Keratinocyte (primary cell): ENCODE measurements at regions not wholly inside any gene's neighbourhood (a gene's known extent, or its start where the extent isn't known, plus 50 kb on each side); places are given as distances from the start of the nearest gene placed in this dataset.

Experiments used
- DNase-seq: peaks from one replicate; pipeline ENCODE4 v3.0.0-alpha.2; 2011; ENCODE audit warnings: low read depth, missing footprints, low spot score
- FAIRE-seq: peaks from 2 replicates; lab custom pipeline; 2011; peaks lifted over from hg19 to GRCh38; lab: Jason Lieb, UNC
- H2AFZ ChIP-seq: 2 replicates; pipeline ENCODE4 v1.6.0; 2012; ENCODE audit warnings: low read length, control low read depth, inconsistent platforms; ENCODE audit not compliant: control insufficient read depth
- H3K27ac ChIP-seq: 2 replicates; pipeline ENCODE4 v1.5.1; 2011; ENCODE audit warnings: low read length; ENCODE audit not compliant: control insufficient read depth, insufficient read depth
- H3K27me3 ChIP-seq: 3 replicates; pipeline ENCODE4 v1.6.0; 2011; ENCODE audit warnings: low read length; ENCODE audit not compliant: control insufficient read depth, insufficient read depth; ENCODE audit errors: extremely low read depth
- H3K36me3 ChIP-seq, 2 experiments: 2 replicates in 1 of 2; 3 replicates in 1 of 2; pipeline ENCODE4 v1.5.1; 2011; ENCODE audit warnings: low read length in 2 of 2, mild to moderate bottlenecking in 1 of 2; ENCODE audit not compliant: control insufficient read depth in 2 of 2, insufficient read depth in 2 of 2; ENCODE audit errors: extremely low read depth in 1 of 2
- H3K4me1 ChIP-seq: 3 replicates; pipeline ENCODE4 v1.5.1; 2011; ENCODE audit warnings: low read length; ENCODE audit not compliant: control insufficient read depth, insufficient read depth; ENCODE audit errors: extremely low read depth
- H3K4me2 ChIP-seq: 3 replicates; pipeline ENCODE4 v1.6.0; 2011; ENCODE audit warnings: low read depth, low read length; ENCODE audit not compliant: control insufficient read depth, insufficient read depth; ENCODE audit errors: extremely low read depth
- H3K4me3 ChIP-seq, 3 experiments: fragments of 200-600 bp in 1 of 3; sonication (generic) in 1 of 3; 2 replicates in 2 of 3; 3 replicates in 1 of 3; pipeline ENCODE4 v1.5.1; 2011 to 2016; ENCODE audit warnings: low read length in 3 of 3, mild to moderate bottlenecking in 3 of 3, control low read depth in 2 of 3, inconsistent platforms in 1 of 3, low read depth in 1 of 3, mixed read lengths in 1 of 3, mixed run types in 1 of 3, moderate library complexity in 1 of 3; ENCODE audit not compliant: control insufficient read depth in 2 of 3, insufficient read depth in 2 of 3; ENCODE audit errors: extremely low read depth in 1 of 3
- H3K79me2 ChIP-seq: 2 replicates; pipeline ENCODE4 v1.6.0; 2012; ENCODE audit warnings: low read length; ENCODE audit not compliant: control insufficient read depth, insufficient read depth
- H3K9ac ChIP-seq: 3 replicates; pipeline ENCODE4 v1.6.0; 2011; ENCODE audit warnings: low read length; ENCODE audit not compliant: control insufficient read depth, insufficient read depth; ENCODE audit errors: extremely low read depth
- H3K9me1 ChIP-seq: 3 replicates; pipeline ENCODE4 v1.6.0; 2011; ENCODE audit warnings: low read length; ENCODE audit not compliant: control insufficient read depth, insufficient read depth; ENCODE audit errors: extremely low read depth
- H3K9me3 ChIP-seq: 2 replicates; pipeline ENCODE4 v1.5.1; 2012; ENCODE audit warnings: low read depth, low read length; ENCODE audit not compliant: control insufficient read depth
- H4K20me1 ChIP-seq: 3 replicates; pipeline ENCODE4 v1.6.0; 2011; ENCODE audit warnings: low read length; ENCODE audit not compliant: control insufficient read depth, insufficient read depth; ENCODE audit errors: extremely low read depth
- CTCF ChIP-seq, 3 experiments: IDR thresholded peaks in 1 of 3; conservative IDR thresholded peaks in 1 of 3; optimal IDR thresholded peaks in 1 of 3; 2 replicates in 2 of 3; 3 replicates in 1 of 3; pipeline versions ENCODE3 to v1.5.1; 2011; ENCODE audit warnings: low read length in 3 of 3, mild to moderate bottlenecking in 3 of 3, moderate library complexity in 2 of 3, control low read depth in 1 of 3, inconsistent platforms in 1 of 3; ENCODE audit not compliant: insufficient read depth in 2 of 3; ENCODE audit errors: extremely low read depth in 1 of 3
- EZH2 ChIP-seq: IDR thresholded peaks from one replicate; pipeline ENCODE4 v1.6.1; 2012; ENCODE audit warnings: inconsistent platforms, mild to moderate bottlenecking, low read length, moderate library complexity
- dilution Hi-C: fragments of 300-500 bp; cut with MboI; formaldehyde crosslinking; loops from one replicate; pipeline ENCODE4 v1.7.0; 2020; ENCODE audit warnings: low sequenced_read_pairs; ENCODE audit not compliant: extremely low pct_ligation_motif_present

GRCh38 chr2:191565120-191565519, 112.8 kb upstream of the NABP1 start:
- Histone ChIP-seq H2AFZ (no peak overlapping the region), H3K79me2 (no peaks in the 10 kb centered on the region), H4K20me1 (no peaks in the 10 kb centered on the region), H3K9me1 (no peaks in the 10 kb centered on the region), H3K4me1 (no peaks in the 10 kb centered on the region), H3K4me3 (no peak overlapping the region), H3K27ac (no peak overlapping the region), H3K36me3 (no peaks in the 10 kb centered on the region), H3K4me2 (no peak overlapping the region), H3K27me3 (peaks cover 4% of the 10 kb centered on the region), H3K9me3 (no peaks in the 10 kb centered on the region), H3K9ac (no peak overlapping the region)
- DNase-seq (no peak), FAIRE-seq (no peak)
- dilution Hi-C loops: loop anchor here (25.0 kb wide), 1 partner anchor 247 kb away; no protein-coding TSS in a partner anchor
- no peak for TF ChIP-seq CTCF (optimal IDR thresholded peaks at IDR 0.05 in 1 of 3, IDR thresholded peaks at IDR 0.05 in 1 of 3, conservative IDR thresholded peaks at IDR 0.05 in 1 of 3; ENCODE audit: extremely low read depth in 1 of 3, insufficient read depth in 2 of 3, low read length in 3 of 3)

- no peaks in the 10 kb centered on the region for H4K20me1 ChIP-seq
- H3K4me1 ChIP-seq: no peaks in the 10 kb centered on the region
- DNase-seq (no peak), FAIRE-seq (peak; percentile 55)
- H3K36me3 ChIP-seq: no peaks in the 10 kb centered on the region
- dilution Hi-C loops: loop anchor here (25.0 kb wide), 1 partner anchor 247 kb away; no protein-coding TSS in a partner anchor
- H3K4me3 ChIP-seq: no peak overlapping the region
- H3K9me1 ChIP-seq: no peaks in the 10 kb centered on the region
- peaks cover 4% of the 10 kb centered on the region for H3K27me3 ChIP-seq
- H3K4me2 ChIP-seq: no peak overlapping the region
- no peak overlapping the region for H2AFZ ChIP-seq
- no peak for TF ChIP-seq EZH2
- TF ChIP-seq CTCF (optimal IDR thresholded peaks at IDR 0.05 in 1 of 3, IDR thresholded peaks at IDR 0.05 in 1 of 3, conservative IDR thresholded peaks at IDR 0.05 in 1 of 3; ENCODE audit: extremely low read depth in 1 of 3, insufficient read depth in 2 of 3, low read length in 3 of 3): no peak
- no peak overlapping the region for H3K9ac ChIP-seq
- no peaks in the 10 kb centered on the region for H3K79me2 ChIP-seq
- H3K27ac ChIP-seq: no peak overlapping the region
- H3K9me3 ChIP-seq: no peaks in the 10 kb centered on the region
Observed at GRCh38 chr2:191565647-191566198, 112.2 kb upstream of the NABP1 start.
